Left lobe of liver (tissue), 2 donors: ENCODE measurements at regions not wholly inside any gene's neighbourhood (a gene's known extent, or its start where the extent isn't known, plus 50 kb on each side); places are given as distances from the start of the nearest gene placed in this dataset.
A peak's percentile ranks its signal among the peaks of the same experiment; 100 is the strongest.
"Not testable (repeated sequence)": the region's sequence is repeated elsewhere in the genome, so short reads cannot be mapped to it uniquely, and the experiment has no call there.

Source experiments
- ATAC-seq: fragments of 200-7000 bp; cut with Tn5 transposase; one replicate; pipeline ENCODE4 v1.9.1; 2020; ENCODE audit warnings: mild to moderate bottlenecking, moderate library complexity
- DNase-seq: peaks from one replicate; pipeline ENCODE4 v3.0.0-alpha.2; 2020; ENCODE audit warnings: low spot score
- donor health status: DM: no; HTN: no; CAD: no; lungs with moderate emphysema.
- donor health status: DM: no; HTN: yes; CAD: no.

- no peak for DNase-seq
- no peak for ATAC-seq
Observed at GRCh38 chr7:155942226-155942950, 130.1 kb upstream of the SHH start.

- DNase-seq = no peak
- no peak for ATAC-seq
Observed at GRCh38 chr7:155941688-155942087, 129.4 kb upstream of the SHH start.

- DNase-seq = no peak
- no peak for ATAC-seq
Observed at GRCh38 chr7:155939350-155939749, 127.1 kb upstream of the SHH start.

GRCh38 chr7:155938129-155938528 lies 125.9 kb upstream of the SHH start:
- no peak for DNase-seq

GRCh38 chr7:155935726-155936125 lies 123.5 kb upstream of the SHH start:
- ATAC-seq = no peak

More at GRCh38 chr7:155938129-155938528, 125.9 kb upstream of the SHH start:
- no peak for ATAC-seq

GRCh38 chr7:155935005-155935557 lies 122.8 kb upstream of the SHH start:
- DNase-seq (no peak), ATAC-seq (no peak)

More at GRCh38 chr7:155935726-155936125, 123.5 kb upstream of the SHH start:
- DNase-seq = no peak

GRCh38 chr7:155932324-155932723 lies 120.1 kb upstream of the SHH start:
- ATAC-seq, DNase-seq: not testable (repeated sequence)

- DNase-seq (no peak), ATAC-seq (no peak)
Observed at GRCh38 chr7:155931396-155932085, 119.3 kb upstream of the SHH start.

GRCh38 chr7:155930527-155930926 lies 118.3 kb upstream of the SHH start:
- no peak for DNase-seq
- no peak for ATAC-seq

GRCh38 chr7:155930061-155930460 lies 117.8 kb upstream of the SHH start:
- ATAC-seq (no peak), DNase-seq (no peak)

- DNase-seq = no peak
Observed at GRCh38 chr7:155928583-155928982, 116.3 kb upstream of the SHH start.

GRCh38 chr7:155927905-155928304 lies 115.6 kb upstream of the SHH start:
- no peak for DNase-seq
- no peak for ATAC-seq

More at GRCh38 chr7:155928583-155928982, 116.3 kb upstream of the SHH start:
- ATAC-seq = no peak

- no peak for DNase-seq
- no peak for ATAC-seq
Observed at GRCh38 chr7:155925682-155926081, 113.4 kb upstream of the SHH start.

GRCh38 chr7:155922067-155922816 lies 110.0 kb upstream of the SHH start:
- DNase-seq = peak; percentile 43
- ATAC-seq = no peak

GRCh38 chr7:155921804-155922066 lies 109.5 kb upstream of the SHH start:
- DNase-seq = no peak
- ATAC-seq = no peak

GRCh38 chr7:155921086-155921803 lies 109.0 kb upstream of the SHH start:
- ATAC-seq (no peak), DNase-seq (no peak)

GRCh38 chr7:155920068-155920461 lies 107.8 kb upstream of the SHH start:
- ATAC-seq (no peak), DNase-seq (no peak)

GRCh38 chr7:155919391-155920067 lies 107.3 kb upstream of the SHH start:
- ATAC-seq (peak; percentile 87), DNase-seq (no peak)

GRCh38 chr7:155918720-155919390 lies 106.6 kb upstream of the SHH start:
- ATAC-seq (peak; percentile 84), DNase-seq (peak; percentile 94)
